GM21723 (cell line): ENCODE measurements at regions not wholly inside any gene's neighbourhood (a gene's known extent, or its start where the extent isn't known, plus 50 kb on each side); places are given as distances from the start of the nearest gene placed in this dataset.

Experiments used
- ATAC-seq: cut with Tn5 transposase; IDR thresholded peaks from one replicate; pipeline ENCODE4 v1.9.1; 2021; ENCODE audit warnings: mild to moderate bottlenecking, moderate library complexity; ENCODE audit not compliant: unreplicated experiment

- no peak for ATAC-seq
Observed at GRCh38 chr20:63128956-63129355, 87.0 kb downstream of the YTHDF1 start.

- no peak for ATAC-seq
Observed at GRCh38 chr20:63128367-63128766, 87.6 kb downstream of the YTHDF1 start.

- no peak for ATAC-seq
Observed at GRCh38 chr20:63127700-63128364, 88.1 kb downstream of the YTHDF1 start.

DNA sequence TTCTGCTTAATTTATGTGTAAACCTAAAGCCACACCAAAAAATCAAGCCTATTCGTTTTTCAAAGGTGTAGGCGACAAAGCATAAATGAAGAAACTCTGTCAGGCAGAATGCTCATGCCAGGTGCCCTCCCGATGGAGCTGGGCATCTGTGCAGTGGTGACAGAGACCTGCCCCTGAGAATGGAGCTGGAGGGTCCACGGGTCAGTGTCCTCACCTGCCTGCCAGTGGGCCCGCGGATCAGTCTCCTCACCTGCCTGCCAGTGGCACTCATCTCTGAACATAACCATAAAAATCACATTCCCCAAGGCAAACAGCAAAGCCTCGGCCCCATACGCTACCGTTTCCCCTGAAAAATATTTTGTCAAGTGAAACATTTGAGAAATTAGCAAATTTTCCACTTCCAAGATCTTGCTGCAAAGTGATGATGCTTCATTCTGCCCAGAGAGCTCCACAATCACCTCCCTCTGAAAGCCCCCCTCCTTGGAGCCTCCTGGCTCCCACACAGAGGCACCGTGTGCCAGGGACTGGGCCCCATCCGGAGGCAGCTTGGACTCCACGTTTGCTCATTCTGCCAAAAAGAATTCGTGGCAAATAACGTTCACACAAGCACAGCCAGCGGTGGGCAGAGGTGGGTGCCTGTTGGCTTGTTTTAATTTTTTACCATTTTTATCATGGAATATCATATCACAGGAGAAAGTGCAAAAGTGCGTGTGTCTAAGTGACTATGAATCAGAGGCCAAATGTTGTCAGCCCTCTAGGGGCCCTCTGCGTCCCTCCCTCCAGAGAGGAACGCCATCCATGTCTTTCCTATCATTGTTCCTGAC lies 88.8 kb downstream of the YTHDF1 start:
- ATAC-seq: no peak

DNA sequence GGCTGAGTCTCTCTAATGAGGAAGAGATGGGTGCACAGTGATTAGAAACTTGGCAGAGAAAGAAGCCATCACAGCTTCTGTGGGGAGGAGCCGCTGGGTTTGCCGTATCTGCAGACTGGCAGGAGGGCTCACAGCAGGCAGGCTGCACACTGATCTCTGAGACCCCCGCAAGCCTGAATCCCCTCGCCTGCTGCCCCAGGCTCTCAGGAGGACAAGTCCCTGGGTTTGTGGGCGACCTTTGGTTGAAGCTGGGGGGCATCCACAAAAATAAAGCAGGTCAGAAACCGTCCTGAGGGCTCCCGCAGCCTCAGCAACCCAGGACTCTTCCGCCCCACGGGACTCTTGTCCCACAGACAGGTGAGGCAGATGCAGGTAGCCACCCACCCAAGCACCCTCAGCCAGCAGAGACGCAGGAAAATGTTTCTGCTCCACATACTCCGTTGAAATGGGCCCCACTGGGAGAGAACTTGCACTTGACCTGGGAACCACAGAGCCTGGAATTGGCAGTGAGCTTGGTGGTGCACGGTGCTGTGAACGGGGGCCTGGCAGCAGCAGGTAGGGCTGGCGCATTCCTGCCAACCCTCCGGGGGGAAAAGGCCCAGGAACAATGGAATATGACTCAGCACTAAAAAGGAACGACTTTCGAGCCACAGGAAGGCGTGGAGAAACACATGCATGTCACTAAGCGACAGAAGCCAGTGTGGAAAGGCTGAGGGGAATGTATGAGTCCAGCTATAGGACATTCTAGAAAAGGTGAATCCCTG lies 89.9 kb downstream of the YTHDF1 start:
- no peak for ATAC-seq

- ATAC-seq: no peak
Observed at GRCh38 chr20:63125581-63125837, 90.4 kb downstream of the YTHDF1 start.

DNA sequence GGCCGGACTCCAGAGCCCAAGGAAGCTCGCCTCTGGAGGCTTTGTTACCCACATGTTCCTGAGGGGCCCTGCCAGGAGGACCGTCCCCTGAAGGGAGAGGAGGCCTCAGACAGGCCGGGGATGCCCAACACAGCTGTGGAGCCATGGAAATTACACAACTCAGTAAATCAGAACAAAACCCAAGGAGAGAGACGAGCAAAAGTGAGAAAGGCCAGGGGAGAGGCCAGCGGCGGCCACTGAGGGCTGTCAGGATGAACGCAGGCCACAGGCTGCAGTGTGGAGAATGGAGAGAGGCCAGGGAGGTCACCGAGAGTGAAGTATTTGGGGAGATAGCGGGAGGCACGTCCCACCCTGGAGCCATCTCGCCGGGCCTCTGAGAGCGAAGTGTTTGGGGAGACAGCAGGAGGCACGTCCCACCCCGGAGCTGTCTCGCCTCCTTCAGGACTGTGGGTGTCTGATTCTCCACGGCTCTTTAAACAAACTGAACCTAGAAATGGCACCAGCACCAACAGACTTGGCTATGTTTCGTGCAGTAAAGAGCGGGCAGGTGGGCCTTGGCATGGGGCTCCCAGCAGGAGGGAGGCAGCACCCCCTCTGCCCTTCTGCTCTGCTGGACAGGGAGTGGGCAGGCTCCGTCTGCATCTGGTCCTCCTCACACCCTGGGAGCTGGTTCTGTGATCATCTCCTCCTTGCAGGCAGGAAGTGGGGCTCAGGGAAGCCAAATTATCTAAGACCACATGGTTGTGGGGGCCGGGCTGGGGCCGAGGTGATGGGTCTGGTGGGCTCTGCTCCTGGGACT lies 91.0 kb downstream of the YTHDF1 start:
- ATAC-seq: no peak

DNA sequence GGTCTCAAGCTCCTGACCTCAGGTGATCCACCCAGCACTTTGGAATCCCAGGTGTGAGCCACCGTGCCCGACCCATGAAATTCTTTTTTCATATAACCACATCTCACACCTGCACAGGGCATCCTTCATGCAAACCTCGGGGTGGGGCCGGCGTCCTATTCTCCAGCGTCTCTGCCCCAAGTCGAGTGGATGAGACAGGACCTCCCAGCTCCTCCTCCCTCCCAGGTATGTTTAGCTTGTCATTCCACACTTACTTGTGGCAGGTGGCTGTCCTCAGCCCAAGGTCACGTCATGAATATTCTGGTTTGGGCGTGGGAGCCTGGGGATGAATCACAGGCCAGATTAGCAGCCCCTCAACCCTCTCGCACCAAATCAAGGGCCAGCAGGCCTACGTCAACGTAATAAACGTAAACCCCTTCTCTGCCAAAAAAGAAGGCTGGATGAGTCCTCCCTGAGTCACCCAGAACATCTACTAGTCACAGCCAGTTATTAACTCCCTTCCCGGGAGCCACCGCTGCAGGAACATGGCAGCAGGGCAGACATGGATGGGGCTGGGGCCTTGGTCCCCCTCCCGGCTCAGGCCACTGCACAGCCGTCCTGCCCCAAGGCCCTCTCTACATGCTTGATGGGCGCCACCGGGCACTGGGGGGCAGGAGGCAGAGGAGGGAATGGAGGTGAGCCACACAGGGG lies 91.7 kb downstream of the YTHDF1 start:
- ATAC-seq: no peak

DNA sequence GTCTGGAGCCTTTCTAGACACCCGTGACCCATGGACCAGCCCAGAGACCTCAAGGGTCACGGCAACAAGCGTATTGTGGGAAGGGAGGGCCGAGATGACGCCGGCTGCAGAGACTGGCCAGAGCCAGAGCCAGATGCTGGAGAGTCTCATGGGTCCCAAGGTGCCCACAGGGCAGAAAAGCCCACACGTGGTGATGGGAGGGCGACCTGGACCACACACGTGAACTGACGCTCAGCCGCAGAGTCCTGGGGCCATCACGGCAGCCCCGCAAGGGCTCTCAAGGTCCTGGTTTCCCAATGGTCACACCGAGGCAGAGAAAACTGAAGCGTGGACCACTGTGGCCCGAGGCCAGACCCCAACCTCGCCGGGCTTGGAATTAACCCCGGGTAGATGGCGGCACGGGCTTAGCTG lies 92.6 kb downstream of the YTHDF1 start:
- ATAC-seq: no peak

DNA sequence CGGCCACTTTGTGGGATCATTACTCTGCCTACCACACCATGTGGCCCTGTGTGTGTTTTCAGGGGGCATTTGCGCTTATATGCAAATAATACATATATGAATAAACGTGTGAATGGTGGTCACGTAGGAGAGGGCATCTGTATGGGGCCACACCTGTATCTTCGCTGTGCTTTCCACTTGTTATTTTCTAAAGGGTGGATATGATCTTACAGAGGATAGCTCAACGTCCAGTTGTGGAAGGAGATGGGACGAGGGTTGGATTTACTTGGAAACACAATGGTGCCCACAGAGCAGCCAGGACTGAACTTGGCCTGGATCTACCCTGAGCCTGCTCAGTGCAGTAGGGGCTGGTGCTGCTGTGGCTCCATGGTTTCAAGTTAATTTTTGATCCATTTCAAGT lies 93.3 kb downstream of the YTHDF1 start:
- ATAC-seq: no peak

GRCh38 chr20:63121749-63122405 lies 94.1 kb downstream of the YTHDF1 start:
- no peak for ATAC-seq

DNA sequence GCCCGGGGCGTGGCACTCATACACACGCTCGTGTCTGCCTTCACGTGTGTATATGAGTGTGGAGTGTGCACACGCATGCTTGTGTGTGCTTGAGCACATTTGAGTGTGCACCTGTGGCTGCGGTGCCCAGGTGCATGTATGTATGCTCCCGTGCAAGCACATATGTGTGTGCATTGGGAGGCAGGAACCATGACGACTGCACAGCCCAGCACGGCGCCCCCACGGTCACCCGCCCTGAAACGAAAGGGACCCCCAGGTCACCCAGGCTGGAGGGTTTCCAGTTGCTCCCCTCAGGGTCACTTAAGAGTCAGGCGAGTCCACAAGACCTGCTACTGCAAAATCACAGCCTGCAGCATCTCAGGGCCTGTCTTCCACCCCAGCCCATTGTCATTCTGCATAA lies 94.7 kb downstream of the YTHDF1 start:
- ATAC-seq: no peak

DNA sequence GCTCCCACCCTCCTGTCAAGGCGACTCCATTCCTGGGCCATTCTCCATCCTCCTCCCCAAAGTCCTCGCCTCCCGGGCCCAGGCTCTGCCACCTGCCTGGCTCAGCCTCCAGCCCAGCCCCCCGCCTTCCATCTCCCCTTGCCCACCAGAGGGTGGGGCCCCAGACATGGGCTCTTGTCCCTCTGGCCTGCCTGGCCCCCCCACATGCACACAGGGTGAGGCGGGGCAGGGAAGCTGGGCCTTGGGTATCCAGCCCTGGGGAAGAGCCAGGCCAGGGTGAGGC lies 95.2 kb downstream of the YTHDF1 start:
- ATAC-seq: no peak

DNA sequence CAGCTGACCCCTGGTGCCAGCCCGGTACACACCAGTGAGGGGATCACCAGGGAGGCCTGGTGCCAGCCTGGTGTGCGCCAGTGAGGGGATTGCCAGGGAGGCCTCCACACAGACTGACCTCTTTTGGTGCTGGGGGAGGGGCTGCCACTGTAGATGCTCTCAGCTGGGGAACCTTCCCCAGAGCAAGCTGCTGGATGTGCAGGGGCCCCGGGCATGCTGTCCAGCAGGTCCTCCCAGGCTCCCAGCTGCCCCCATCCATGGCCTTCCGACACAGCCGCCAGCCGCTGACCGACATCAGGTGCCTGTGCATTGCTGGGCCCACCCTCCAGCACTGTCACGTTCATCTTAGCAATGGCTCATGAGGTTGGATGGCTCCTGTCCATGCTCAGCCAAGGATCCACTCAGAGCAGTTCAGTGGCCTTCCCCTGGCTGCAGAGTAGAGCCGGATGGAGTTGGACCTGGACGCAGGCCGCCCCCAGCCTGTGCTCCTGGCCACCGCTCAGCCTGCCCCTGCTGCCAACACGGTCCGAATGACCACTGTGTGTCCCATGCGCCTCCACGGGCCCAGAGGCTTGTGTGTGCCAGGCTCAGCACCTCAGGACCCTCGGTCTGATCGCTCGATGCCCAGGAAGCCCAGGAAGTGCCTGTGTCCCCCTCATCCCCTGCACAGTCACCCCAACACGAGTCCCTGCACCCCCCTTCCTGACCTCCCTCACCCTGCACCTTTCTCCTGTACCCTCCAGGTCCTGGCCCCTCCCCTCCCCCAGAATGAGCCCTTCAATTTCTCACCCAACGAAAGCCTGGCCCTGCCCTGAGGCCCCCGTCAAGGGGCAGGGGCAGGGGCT lies 95.7 kb downstream of the YTHDF1 start:
- ATAC-seq: no peak

DNA sequence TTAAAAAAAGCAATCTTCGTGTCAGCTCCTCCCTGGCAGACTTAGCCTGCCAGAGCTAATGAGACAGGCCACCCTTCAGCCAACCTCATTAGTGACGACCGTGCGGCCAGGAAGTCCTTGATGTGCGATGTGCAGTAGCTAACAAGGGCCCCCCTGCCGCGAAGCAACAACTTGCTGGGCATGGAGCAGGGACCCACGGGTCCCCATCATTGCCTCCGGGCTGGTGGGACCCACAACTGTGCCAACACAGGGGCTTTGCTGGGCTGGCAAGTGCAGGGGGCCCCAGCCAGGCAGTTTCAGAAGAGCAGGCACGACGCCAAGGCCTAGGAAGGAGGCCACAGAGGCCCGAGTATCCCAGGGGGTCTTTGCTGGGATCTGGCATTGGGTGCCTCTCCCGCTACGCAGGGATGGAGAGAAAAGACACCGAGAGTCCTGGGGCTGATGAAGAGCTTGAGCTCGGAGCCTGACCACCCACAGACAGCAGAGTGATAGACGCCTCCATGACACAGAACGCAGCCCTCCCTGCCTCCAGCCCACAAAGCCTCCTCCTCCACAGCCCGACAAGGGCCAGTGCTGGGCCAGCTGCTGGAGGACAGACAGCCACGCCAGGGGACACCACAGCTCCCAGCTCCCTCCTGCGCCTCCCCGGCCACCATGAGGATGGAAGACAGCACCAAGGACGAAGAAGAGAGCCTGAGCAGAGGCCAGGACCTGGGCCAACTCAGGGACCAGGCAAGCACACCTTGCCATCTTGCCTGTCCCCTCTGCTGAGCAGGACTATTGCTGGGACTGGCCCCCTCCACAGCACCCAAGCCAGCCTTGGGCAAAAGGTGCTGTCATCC lies 96.6 kb downstream of the YTHDF1 start:
- ATAC-seq: no peak

DNA sequence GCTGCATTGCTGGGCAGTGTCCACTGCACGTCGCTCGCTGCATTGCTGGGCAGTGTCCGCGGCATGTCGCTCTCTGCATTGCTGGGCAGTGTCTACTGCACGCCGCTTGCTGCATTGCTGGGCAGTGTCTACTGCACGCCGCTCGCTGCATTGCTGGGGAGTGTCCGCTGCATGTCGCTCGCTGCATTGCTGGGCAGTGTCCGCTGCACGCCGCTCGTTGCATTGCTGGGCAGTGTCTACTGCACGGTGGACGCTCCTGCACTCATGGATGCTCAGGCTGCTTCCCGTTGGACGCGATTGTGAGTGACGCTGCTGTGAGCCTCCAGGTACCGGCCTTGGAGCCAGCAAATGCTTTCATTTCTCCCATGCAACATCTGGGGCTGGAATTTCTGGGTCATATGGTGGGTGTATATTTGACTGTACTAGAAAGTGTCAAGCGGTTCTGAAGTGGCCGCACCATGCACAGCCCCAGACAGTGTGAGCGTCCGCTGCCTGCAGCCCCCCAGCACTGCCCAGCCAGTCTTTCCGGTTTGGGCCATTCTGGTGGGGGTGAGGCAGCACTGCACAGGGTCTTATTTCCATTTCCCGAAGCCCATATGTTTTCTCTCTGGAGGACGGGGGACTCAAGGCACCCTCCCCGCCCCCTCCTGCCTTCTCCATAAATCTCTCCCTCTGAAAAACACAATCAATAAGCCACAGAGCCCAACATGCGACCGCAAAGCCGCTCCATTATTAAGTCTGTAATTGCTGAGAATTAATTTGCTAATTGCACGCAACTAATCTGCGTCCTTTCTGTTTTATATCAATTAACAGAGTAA lies 97.4 kb downstream of the YTHDF1 start:
- ATAC-seq: no peak

DNA sequence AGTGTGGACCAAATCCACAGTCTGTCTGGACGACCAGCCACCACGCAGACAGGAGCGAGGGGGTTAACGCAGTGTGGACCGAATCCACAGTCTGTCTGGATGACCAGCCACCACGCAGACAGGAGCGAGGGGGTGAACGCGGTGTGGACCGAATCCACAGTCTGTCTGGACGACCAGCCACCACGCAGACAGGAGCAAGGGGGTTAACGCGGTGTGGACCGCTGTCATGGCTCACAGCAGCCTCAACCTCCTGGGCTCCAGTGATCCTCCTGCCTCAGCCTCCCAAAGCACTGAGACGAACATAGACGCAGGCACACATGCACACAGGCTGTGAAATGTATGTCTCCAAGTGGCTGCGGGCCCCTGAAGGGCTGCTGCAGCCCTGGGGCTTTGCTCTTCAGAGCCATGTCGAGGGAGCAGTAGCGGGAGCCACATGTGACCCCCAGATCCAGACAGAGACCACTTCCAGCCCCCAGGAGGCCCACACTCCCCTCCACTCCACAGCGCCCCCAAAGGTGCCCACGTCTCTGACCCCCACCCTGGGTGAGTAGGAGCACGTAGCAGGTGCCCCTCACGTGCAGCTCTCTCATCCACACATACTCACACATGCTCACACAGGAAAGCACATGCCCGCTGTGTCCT lies 98.1 kb downstream of the YTHDF1 start:
- no peak for ATAC-seq
